GM06990 (cell line): ENCODE measurements at regions not wholly inside any gene's neighbourhood (a gene's known extent, or its start where the extent isn't known, plus 50 kb on each side); places are given as distances from the start of the nearest gene placed in this dataset.
"Not testable (repeated sequence)": the region's sequence is repeated elsewhere in the genome, so short reads cannot be mapped to it uniquely, and the experiment has no call there.

ENCODE experiments used
- DNase-seq: peaks from one replicate; pipeline ENCODE4 v3.0.0-alpha.2; 2011; ENCODE audit not compliant: insufficient read length; ENCODE audit errors: extremely low read depth
- H3K27me3 ChIP-seq: replicated peaks from 2 replicates; pipeline ENCODE4 v1.6.0; 2011; ENCODE audit warnings: low read length; ENCODE audit not compliant: control insufficient read depth, insufficient read depth
- H3K36me3 ChIP-seq: 2 replicates; pipeline ENCODE4 v1.5.1; 2011; ENCODE audit warnings: low read length; ENCODE audit not compliant: control insufficient read depth, insufficient read depth
- H3K4me3 ChIP-seq: replicated peaks from 2 replicates; pipeline ENCODE4 v1.5.1; 2011; ENCODE audit warnings: low read depth, mild to moderate bottlenecking, control low read depth, low read length
- CTCF ChIP-seq: IDR thresholded peaks from 2 replicates; pipeline ENCODE4 v1.5.1; 2011; ENCODE audit warnings: low read length, control low read depth, mild to moderate bottlenecking, inconsistent platforms; ENCODE audit not compliant: insufficient read depth, poor library complexity, severe bottlenecking

- Histone ChIP-seq H3K36me3 (no peaks in the 10 kb centered on the region), H3K27me3 (no peaks in the 10 kb centered on the region), H3K4me3 (no peak overlapping the region)
- no peak for DNase-seq
- TF ChIP-seq CTCF = no peak
These were observed 283.4 kb upstream of the TBX18 start for GRCh38 chr6:85047818-85048217.

- not testable (repeated sequence) for H3K36me3 ChIP-seq, DNase-seq, H3K4me3 ChIP-seq, H3K27me3 ChIP-seq
These were observed 281.4 kb upstream of the TBX18 start for GRCh38 chr6:85045767-85046166.

GRCh38 chr6:85044361-85044760 is 280.0 kb upstream of the TBX18 start:
- no peaks in the 10 kb centered on the region for H3K36me3 ChIP-seq
- no peak for DNase-seq
- no peak overlapping the region for H3K4me3 ChIP-seq
- TF ChIP-seq CTCF = no peak
- no peaks in the 10 kb centered on the region for H3K27me3 ChIP-seq

GRCh38 chr6:85041376-85041775 is 277.0 kb upstream of the TBX18 start:
- no peaks in the 10 kb centered on the region for H3K36me3 ChIP-seq
- no peaks in the 10 kb centered on the region for H3K27me3 ChIP-seq
- TF ChIP-seq CTCF = no peak
- H3K4me3 ChIP-seq = no peak overlapping the region
- peak; percentile 12 for DNase-seq

- TF ChIP-seq CTCF = no peak
- Histone ChIP-seq H3K27me3 (no peaks in the 10 kb centered on the region), H3K36me3 (no peaks in the 10 kb centered on the region), H3K4me3 (no peak overlapping the region)
- no peak for DNase-seq
These were observed 272.8 kb upstream of the TBX18 start for GRCh38 chr6:85037221-85037620.

- TF ChIP-seq CTCF = no peak
- no peak overlapping the region for H3K4me3 ChIP-seq
- H3K36me3 ChIP-seq = no peaks in the 10 kb centered on the region
- H3K27me3 ChIP-seq = no peaks in the 10 kb centered on the region
- no peak for DNase-seq
These were observed 271.4 kb upstream of the TBX18 start for GRCh38 chr6:85035766-85036165.

DNA sequence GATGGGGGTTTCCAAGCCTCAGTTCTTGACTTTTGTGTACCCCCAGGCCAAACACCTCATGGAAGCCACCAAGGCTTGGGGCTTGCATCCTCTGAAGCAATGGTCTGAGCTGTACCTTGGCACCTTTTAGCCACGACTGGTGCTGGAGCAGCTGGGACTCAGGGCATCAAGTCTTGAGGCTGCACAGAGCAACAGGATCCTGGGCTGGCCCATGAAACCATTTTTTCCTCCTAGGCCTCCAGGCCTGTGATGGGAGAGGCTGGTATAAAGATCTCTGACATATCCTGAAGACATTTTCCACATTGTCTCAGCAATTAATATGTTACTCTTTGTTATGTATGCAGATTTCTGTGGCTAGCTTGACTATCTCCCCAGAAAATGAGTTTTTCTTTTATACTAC is 269.1 kb upstream of the TBX18 start:
- H3K27me3 ChIP-seq = no peaks in the 10 kb centered on the region
- no peak for TF ChIP-seq CTCF
- no peak overlapping the region for H3K4me3 ChIP-seq
- H3K36me3 ChIP-seq = no peaks in the 10 kb centered on the region
- DNase-seq = no peak
